Right lobe of liver (tissue), 4 donors: ENCODE measurements at regions not wholly inside any gene's neighbourhood (a gene's known extent, or its start where the extent isn't known, plus 50 kb on each side); places are given as distances from the start of the nearest gene placed in this dataset.

Source experiments
- CTCF ChIP-seq, 4 donors: fragments of 200-600 bp in 3 of 4; fragments of 450-650 bp in 1 of 4; IDR thresholded peaks; one replicate each; pipeline versions ENCODE4 v1.5.1 to v1.8.0; 2016 to 2022; ENCODE audit warnings: antibody characterized with exemption in 4 of 4, mild to moderate bottlenecking in 2 of 4
- POLR2A ChIP-seq: fragments of 450-650 bp; IDR thresholded peaks from one replicate; pipeline ENCODE4 v1.6.1; 2017; ENCODE audit warnings: antibody characterized with exemption, mild to moderate bottlenecking
- donor health status: DM: no; HTN: no; CAD: no.
- donor health status: DM: no; HTN: no; CAD: no.
- donor health status: DM: no; HTN: yes; CAD: no.

GRCh38 chr2:8511868-8512612 lies 169.8 kb upstream of the ID2 start:
- TF ChIP-seq CTCF (IDR thresholded peaks at IDR 0.05): no peak
- TF ChIP-seq POLR2A: no peak
